Endothelial cell of umbilical vein (primary cell): ENCODE measurements at regions not wholly inside any gene's neighbourhood (a gene's known extent, or its start where the extent isn't known, plus 50 kb on each side); places are given as distances from the start of the nearest gene placed in this dataset.

Source experiments
- CTCF ChIP-seq, 2 donors: IDR thresholded peaks; 1 replicate in 1 of 2; 2 replicates in 1 of 2; pipeline ENCODE4 v1.5.1; 2011; ENCODE audit warnings: low read length in 2 of 2, mild to moderate bottlenecking in 2 of 2, moderate library complexity in 2 of 2, control low read depth in 1 of 2, inconsistent platforms in 1 of 2, low read depth in 1 of 2; ENCODE audit not compliant: insufficient read depth in 1 of 2; ENCODE audit errors: extremely low read depth in 1 of 2
- EZH2 ChIP-seq: IDR thresholded peaks from 2 replicates; pipeline ENCODE4 v1.6.1; 2012; ENCODE audit warnings: borderline replicate concordance, low read depth, mild to moderate bottlenecking, moderate library complexity, low read length, inconsistent platforms; ENCODE audit not compliant: severe bottlenecking
- FOS ChIP-seq: IDR thresholded peaks from 2 replicates; pipeline ENCODE4 v1.6.1; 2011; ENCODE audit warnings: mild to moderate bottlenecking, low read length, moderate library complexity, borderline replicate concordance; ENCODE audit not compliant: insufficient read depth
- GATA2 ChIP-seq: IDR thresholded peaks from 2 replicates; pipeline ENCODE4 v1.7.0; 2011; ENCODE audit warnings: low read depth, mild to moderate bottlenecking, moderate library complexity, mixed read lengths, low read length; ENCODE audit not compliant: insufficient read length, insufficient read depth
- JUN ChIP-seq: IDR thresholded peaks from 2 replicates; pipeline ENCODE4 v1.6.1; 2011; ENCODE audit warnings: borderline replicate concordance, low read depth; ENCODE audit not compliant: insufficient read length, insufficient read depth
- MAX ChIP-seq: IDR thresholded peaks from 2 replicates; pipeline ENCODE4 v1.6.1; 2011; ENCODE audit not compliant: insufficient read depth, insufficient read length
- POLR2A ChIP-seq: IDR thresholded peaks from 2 replicates; pipeline ENCODE4 v1.6.1; 2012; ENCODE audit warnings: low read depth, mild to moderate bottlenecking, control low read depth, low read length
- POLR2AphosphoS5 ChIP-seq: IDR thresholded peaks from 2 replicates; pipeline ENCODE4 v1.6.1; 2012; ENCODE audit warnings: low read depth, mild to moderate bottlenecking, control low read depth, low read length, moderate library complexity; ENCODE audit not compliant: insufficient read depth

- TF ChIP-seq POLR2AphosphoS5 (no peak), POLR2A (no peak), CTCF (IDR thresholded peaks at IDR 0.05; ENCODE audit: extremely low read depth in 1 of 2, insufficient read depth in 1 of 2, low read depth in 1 of 2, low read length in 2 of 2) (no peak), EZH2 (no peak), JUN (no peak), MAX (no peak), FOS (no peak), GATA2 (no peak)
Measured at GRCh38 chr6:54041239-54041638, 70.0 kb upstream of the MLIP start.
